ENCODE measurements at regions not wholly inside any gene's neighbourhood (a gene's known extent, or its start where the extent isn't known, plus 50 kb on each side); places are given as distances from the start of the nearest gene placed in this dataset.

GRCh38 chrX:128906753-128907152 lies 616.5 kb downstream of the SMARCA1 start:
- DNase-seq (ENCODE audit: extremely low spot score) = no peak
- TF ChIP-seq TARDBP (IDR thresholded peaks at IDR 0.05) (no peak), NFRKB (IDR thresholded peaks at IDR 0.05) (no peak), LEF1 (IDR thresholded peaks at IDR 0.05; ENCODE audit: borderline replicate concordance) (no peak), BHLHE40 (IDR thresholded peaks at IDR 0.05; ENCODE audit: borderline replicate concordance) (no peak), SP1 (IDR thresholded peaks at IDR 0.05) (no peak), FOXM1 (IDR thresholded peaks at IDR 0.05; ENCODE audit: borderline replicate concordance) (no peak), PKNOX1 (IDR thresholded peaks at IDR 0.05) (no peak), L3MBTL2 (conservative IDR thresholded peaks at IDR 0.05) (no peak), CTBP1 (IDR thresholded peaks at IDR 0.05; ENCODE audit: borderline replicate concordance) (no peak), SUZ12 (IDR thresholded peaks at IDR 0.05) (no peak), HDGF (IDR thresholded peaks at IDR 0.05; ENCODE audit: borderline replicate concordance) (no peak), FOXK2 (IDR thresholded peaks at IDR 0.05) (no peak), ZNF384 (IDR thresholded peaks at IDR 0.05) (no peak), FOXA1 (IDR thresholded peaks at IDR 0.05) (no peak), ARNT (IDR thresholded peaks at IDR 0.05) (no peak), ELF4 (IDR thresholded peaks at IDR 0.05) (no peak)
- CTCF ChIA-PET = no interaction called here
- POLR2A ChIA-PET = no interaction called here

- no peak for DNase-seq (ENCODE audit: extremely low spot score)
- TF ChIP-seq ELF4 (IDR thresholded peaks at IDR 0.05) (no peak), FOXM1 (IDR thresholded peaks at IDR 0.05; ENCODE audit: borderline replicate concordance) (no peak)
- ChIA-PET CTCF (no interaction called here), POLR2A (no interaction called here)
Observed at GRCh38 chrX:128901018-128901417, 622.3 kb downstream of the SMARCA1 start.

- ChIA-PET POLR2A (no interaction called here), CTCF (no interaction called here)
- DNase-seq (ENCODE audit: extremely low spot score) = no peak
- TF ChIP-seq FOXA1 (IDR thresholded peaks at IDR 0.05) = no peak
- TF ChIP-seq FOXK2 (IDR thresholded peaks at IDR 0.05) = no peak
- no peak for TF ChIP-seq FOXM1 (IDR thresholded peaks at IDR 0.05; ENCODE audit: borderline replicate concordance)
- no peak for TF ChIP-seq LEF1 (IDR thresholded peaks at IDR 0.05; ENCODE audit: borderline replicate concordance)
- TF ChIP-seq TARDBP (IDR thresholded peaks at IDR 0.05) = no peak
- TF ChIP-seq SUZ12 (IDR thresholded peaks at IDR 0.05) = no peak
- no peak for TF ChIP-seq L3MBTL2 (conservative IDR thresholded peaks at IDR 0.05)
- no peak for TF ChIP-seq HDGF (IDR thresholded peaks at IDR 0.05; ENCODE audit: borderline replicate concordance)
- no peak for TF ChIP-seq ZNF384 (IDR thresholded peaks at IDR 0.05)
- no peak for TF ChIP-seq CTBP1 (IDR thresholded peaks at IDR 0.05; ENCODE audit: borderline replicate concordance)
- TF ChIP-seq ARNT (IDR thresholded peaks at IDR 0.05) = no peak
- no peak for TF ChIP-seq ELF4 (IDR thresholded peaks at IDR 0.05)
- TF ChIP-seq NFRKB (IDR thresholded peaks at IDR 0.05) = no peak
Observed at GRCh38 chrX:128897621-128898020, 625.7 kb downstream of the SMARCA1 start.

- TF ChIP-seq ARNT (IDR thresholded peaks at IDR 0.05) = no peak
- no peak for TF ChIP-seq FOXM1 (IDR thresholded peaks at IDR 0.05; ENCODE audit: borderline replicate concordance)
- no peak for TF ChIP-seq HDGF (IDR thresholded peaks at IDR 0.05; ENCODE audit: borderline replicate concordance)
- no peak for TF ChIP-seq LEF1 (IDR thresholded peaks at IDR 0.05; ENCODE audit: borderline replicate concordance)
- TF ChIP-seq SUZ12 (IDR thresholded peaks at IDR 0.05) = no peak
- TF ChIP-seq FOXK2 (IDR thresholded peaks at IDR 0.05) = no peak
- no peak for TF ChIP-seq PKNOX1 (IDR thresholded peaks at IDR 0.05)
- TF ChIP-seq SP1 (IDR thresholded peaks at IDR 0.05) = no peak
- no peak for TF ChIP-seq TARDBP (IDR thresholded peaks at IDR 0.05)
- TF ChIP-seq L3MBTL2 (conservative IDR thresholded peaks at IDR 0.05) = no peak
- no peak for TF ChIP-seq BHLHE40 (IDR thresholded peaks at IDR 0.05; ENCODE audit: borderline replicate concordance)
- no peak for TF ChIP-seq FOXA1 (IDR thresholded peaks at IDR 0.05)
- no peak for TF ChIP-seq NFRKB (IDR thresholded peaks at IDR 0.05)
- no peak for TF ChIP-seq CTBP1 (IDR thresholded peaks at IDR 0.05; ENCODE audit: borderline replicate concordance)
- no peak for TF ChIP-seq ELF4 (IDR thresholded peaks at IDR 0.05)
- no peak for TF ChIP-seq ZNF384 (IDR thresholded peaks at IDR 0.05)
- ChIA-PET POLR2A (no interaction called here), CTCF (no interaction called here)
- DNase-seq (ENCODE audit: extremely low spot score) = no peak
Observed at GRCh38 chrX:128891554-128891953, 631.7 kb downstream of the SMARCA1 start.

- POLR2A ChIA-PET = no interaction called here
Observed at GRCh38 chrX:128884430-128884829, 638.9 kb downstream of the SMARCA1 start.

GRCh38 chrX:128883650-128884049 lies 639.6 kb downstream of the SMARCA1 start:
- TF ChIP-seq NFRKB (IDR thresholded peaks at IDR 0.05) = no peak
- no peak for TF ChIP-seq ZNF384 (IDR thresholded peaks at IDR 0.05)
- TF ChIP-seq HDGF (IDR thresholded peaks at IDR 0.05; ENCODE audit: borderline replicate concordance) = no peak
- TF ChIP-seq FOXA1 (IDR thresholded peaks at IDR 0.05) = no peak
- no peak for TF ChIP-seq BHLHE40 (IDR thresholded peaks at IDR 0.05; ENCODE audit: borderline replicate concordance)
- TF ChIP-seq ELF4 (IDR thresholded peaks at IDR 0.05) = no peak
- TF ChIP-seq ARNT (IDR thresholded peaks at IDR 0.05) = no peak
- no peak for TF ChIP-seq FOXK2 (IDR thresholded peaks at IDR 0.05)
- no peak for DNase-seq (ENCODE audit: extremely low spot score)
- POLR2A ChIA-PET = no interaction called here
- CTCF ChIA-PET = no interaction called here

More at GRCh38 chrX:128884430-128884829, 638.9 kb downstream of the SMARCA1 start:
- CTCF ChIA-PET = no interaction called here
- no peak for TF ChIP-seq FOXM1 (IDR thresholded peaks at IDR 0.05; ENCODE audit: borderline replicate concordance)
- no peak for TF ChIP-seq TARDBP (IDR thresholded peaks at IDR 0.05)
- no peak for TF ChIP-seq ZNF384 (IDR thresholded peaks at IDR 0.05)
- TF ChIP-seq CTBP1 (IDR thresholded peaks at IDR 0.05; ENCODE audit: borderline replicate concordance) = no peak
- no peak for TF ChIP-seq BHLHE40 (IDR thresholded peaks at IDR 0.05; ENCODE audit: borderline replicate concordance)
- DNase-seq (ENCODE audit: extremely low spot score) = no peak

- POLR2A ChIA-PET = no interaction called here
- no peak for TF ChIP-seq ARNT (IDR thresholded peaks at IDR 0.05)
- TF ChIP-seq BHLHE40 (IDR thresholded peaks at IDR 0.05; ENCODE audit: borderline replicate concordance) = no peak
- TF ChIP-seq SUZ12 (IDR thresholded peaks at IDR 0.05) = no peak
- TF ChIP-seq HDGF (IDR thresholded peaks at IDR 0.05; ENCODE audit: borderline replicate concordance) = no peak
- TF ChIP-seq FOXK2 (IDR thresholded peaks at IDR 0.05) = no peak
- TF ChIP-seq FOXA1 (IDR thresholded peaks at IDR 0.05) = no peak
- TF ChIP-seq ZNF384 (IDR thresholded peaks at IDR 0.05) = no peak
- no peak for TF ChIP-seq NFRKB (IDR thresholded peaks at IDR 0.05)
- TF ChIP-seq SP1 (IDR thresholded peaks at IDR 0.05) = no peak
- TF ChIP-seq TARDBP (IDR thresholded peaks at IDR 0.05) = no peak
- no peak for TF ChIP-seq L3MBTL2 (conservative IDR thresholded peaks at IDR 0.05)
- no peak for TF ChIP-seq PKNOX1 (IDR thresholded peaks at IDR 0.05)
- no peak for TF ChIP-seq LEF1 (IDR thresholded peaks at IDR 0.05; ENCODE audit: borderline replicate concordance)
- TF ChIP-seq ELF4 (IDR thresholded peaks at IDR 0.05) = no peak
- no peak for TF ChIP-seq FOXM1 (IDR thresholded peaks at IDR 0.05; ENCODE audit: borderline replicate concordance)
- DNase-seq (ENCODE audit: extremely low spot score) = no peak
- CTCF ChIA-PET = no interaction called here
Observed at GRCh38 chrX:128870361-128870760, 652.9 kb downstream of the SMARCA1 start.

Data from HEK293T (cell line).